D721Med (cell line): ENCODE measurements at regions not wholly inside any gene's neighbourhood (a gene's known extent, or its start where the extent isn't known, plus 50 kb on each side); places are given as distances from the start of the nearest gene placed in this dataset.

Experiments used
- DNase-seq: peaks from one replicate; pipeline ENCODE4 v3.0.0; 2011; ENCODE audit warnings: low spot score; ENCODE audit not compliant: insufficient read length
- FAIRE-seq: peaks from 2 replicates; lab custom pipeline; 2011; peaks lifted over from hg19 to GRCh38; lab: Jason Lieb, UNC
- TF ChIP-seq, protein P1 (sequence below): IDR thresholded peaks from 2 replicates; pipeline ENCODE4 v1.5.1; 2012; ENCODE audit warnings: mild to moderate bottlenecking, control low read depth; ENCODE audit not compliant: insufficient read depth; ENCODE audit errors: missing control alignments

GRCh38 chr20:11734431-11734830 lies 183.3 kb upstream of the BTBD3 start:
- FAIRE-seq = no peak
- no peak for DNase-seq
- TF ChIP-seq, protein P1, sequence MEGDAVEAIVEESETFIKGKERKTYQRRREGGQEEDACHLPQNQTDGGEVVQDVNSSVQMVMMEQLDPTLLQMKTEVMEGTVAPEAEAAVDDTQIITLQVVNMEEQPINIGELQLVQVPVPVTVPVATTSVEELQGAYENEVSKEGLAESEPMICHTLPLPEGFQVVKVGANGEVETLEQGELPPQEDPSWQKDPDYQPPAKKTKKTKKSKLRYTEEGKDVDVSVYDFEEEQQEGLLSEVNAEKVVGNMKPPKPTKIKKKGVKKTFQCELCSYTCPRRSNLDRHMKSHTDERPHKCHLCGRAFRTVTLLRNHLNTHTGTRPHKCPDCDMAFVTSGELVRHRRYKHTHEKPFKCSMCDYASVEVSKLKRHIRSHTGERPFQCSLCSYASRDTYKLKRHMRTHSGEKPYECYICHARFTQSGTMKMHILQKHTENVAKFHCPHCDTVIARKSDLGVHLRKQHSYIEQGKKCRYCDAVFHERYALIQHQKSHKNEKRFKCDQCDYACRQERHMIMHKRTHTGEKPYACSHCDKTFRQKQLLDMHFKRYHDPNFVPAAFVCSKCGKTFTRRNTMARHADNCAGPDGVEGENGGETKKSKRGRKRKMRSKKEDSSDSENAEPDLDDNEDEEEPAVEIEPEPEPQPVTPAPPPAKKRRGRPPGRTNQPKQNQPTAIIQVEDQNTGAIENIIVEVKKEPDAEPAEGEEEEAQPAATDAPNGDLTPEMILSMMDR = no peak

DNA sequence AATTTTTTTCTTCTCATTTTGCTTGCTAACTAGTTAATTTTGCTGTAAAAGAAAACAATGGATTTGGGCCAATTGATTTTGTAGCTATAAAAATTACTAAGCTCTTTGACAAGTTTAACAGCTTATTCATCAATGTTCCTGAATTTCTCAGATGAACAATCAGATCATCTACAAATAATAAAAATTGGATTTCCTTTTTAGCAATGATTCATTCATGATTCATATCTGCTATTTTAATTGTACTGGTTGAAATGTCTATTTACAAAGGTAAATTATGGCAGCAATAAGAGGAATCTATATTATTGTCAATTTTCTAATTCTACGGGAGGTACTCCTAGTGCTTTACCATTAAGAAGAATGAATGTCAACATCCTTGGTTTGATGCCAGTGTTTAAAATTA lies 178.8 kb upstream of the BTBD3 start:
- TF ChIP-seq, protein P1 = no peak
- FAIRE-seq (no peak), DNase-seq (no peak)

GRCh38 chr20:11740975-11741374 lies 176.7 kb upstream of the BTBD3 start:
- DNase-seq = no peak
- TF ChIP-seq, protein P1 = no peak
- FAIRE-seq = no peak

GRCh38 chr20:11745145-11745544 lies 172.5 kb upstream of the BTBD3 start:
- FAIRE-seq (no peak), DNase-seq (no peak)
- TF ChIP-seq, protein P1 = no peak

GRCh38 chr20:11748436-11748835 lies 169.3 kb upstream of the BTBD3 start:
- TF ChIP-seq, protein P1 = no peak
- DNase-seq (no peak), FAIRE-seq (no peak)

DNA sequence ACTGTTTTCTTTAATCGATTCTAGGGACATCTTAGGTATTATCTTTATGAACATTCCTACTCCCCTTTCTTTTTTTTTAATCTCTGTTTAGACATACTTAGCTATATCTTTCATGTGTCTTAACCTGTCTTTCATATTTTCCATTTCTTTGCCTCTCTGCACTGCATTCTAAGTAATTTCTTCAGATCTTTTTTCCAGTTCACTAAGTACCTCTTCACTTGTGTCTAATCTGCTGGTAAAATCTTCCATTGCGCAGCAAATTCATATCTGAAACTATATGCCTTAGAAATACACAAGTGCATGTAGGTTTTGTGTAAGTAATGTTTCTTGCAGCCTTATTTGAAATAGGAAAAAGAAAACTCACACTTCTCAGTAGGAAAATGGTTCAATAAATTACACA lies 165.4 kb upstream of the BTBD3 start:
- TF ChIP-seq, protein P1 = no peak
- no peak for FAIRE-seq
- no peak for DNase-seq

- FAIRE-seq (no peak), DNase-seq (no peak)
- TF ChIP-seq, protein P1 = no peak
Observed at GRCh38 chr20:11753155-11753554, 164.5 kb upstream of the BTBD3 start.
